HCT116 (cell line): ENCODE measurements at regions not wholly inside any gene's neighbourhood (a gene's known extent, or its start where the extent isn't known, plus 50 kb on each side); places are given as distances from the start of the nearest gene placed in this dataset.

Experiments
- ATAC-seq: fragments of 200-7000 bp; cut with Tn5 transposase; 2 replicates; pipeline ENCODE4 v1.9.1; 2020; ENCODE audit warnings: mild to moderate bottlenecking, moderate library complexity
- BruUV-seq: library from RNA; stranded (reverse); fragments of 400-500 nt; replicated peaks from 2 replicates; lab custom pipeline; 2021; lab: Mats Ljungman, UMichigan
- CTCF ChIA-PET: fragments of 300-600 bp; sonication (Branson Sonifier 250); formaldehyde crosslinking; loops from one replicate; lab custom pipeline; 2021; ENCODE audit warnings: antibody characterized with exemption; lab: Charles Lee
- POLR2A ChIA-PET: fragments of 300-600, 350-600 bp; sonication (Branson Sonifier 250); formaldehyde crosslinking; loops from one replicate; lab custom pipeline; 2021; ENCODE audit warnings: antibody characterized with exemption; lab: Charles Lee
- RAD21 ChIA-PET, 2 experiments: fragments of 300-600 bp; sonication (Branson Sonifier 250); formaldehyde crosslinking; loops; one replicate each; lab custom pipeline; 2023; ENCODE audit warnings: low total read pairs in 2 of 2; ENCODE audit not compliant: uncharacterized antibody in 2 of 2, unreplicated experiment in 2 of 2, low non-redundant PET in 1 of 2; lab: Charles Lee
- DNase-seq: peaks from one replicate; pipeline ENCODE4 v3.0.0-alpha.2; 2010; ENCODE audit warnings: low read depth, low spot score
- H2AFZ ChIP-seq: fragments of 200-600 bp; shearing (Covaris generic), sonication (generic); 2 replicates; pipeline ENCODE4 v1.6.1; 2017; ENCODE audit warnings: low read depth, mixed run types, mixed read lengths, antibody characterized with exemption, low read length; ENCODE audit not compliant: poor library complexity, severe bottlenecking
- H3K27ac ChIP-seq: 2 replicates; pipeline ENCODE4 v1.5.1; 2012; ENCODE audit warnings: low read depth, low read length
- H3K27me3 ChIP-seq: fragments of 200-600 bp; sonication (generic); 2 replicates; pipeline ENCODE4 v1.6.1; 2016; ENCODE audit warnings: mixed run types, low read length, mixed read lengths; ENCODE audit not compliant: insufficient read depth
- H3K36me3 ChIP-seq, 2 experiments: fragments of 200-500 bp in 1 of 2; fragments of 200-600 bp in 1 of 2; sonication (Bioruptor generic) in 1 of 2; sonication (generic) in 1 of 2; 2 replicates each; pipeline versions ENCODE4 v1.5.1 to v1.6.1; 2014 to 2016; ENCODE audit warnings: low read length in 2 of 2, inconsistent platforms in 1 of 2, mixed read lengths in 1 of 2, mixed run types in 1 of 2; ENCODE audit not compliant: insufficient read depth in 2 of 2, control insufficient read depth in 1 of 2
- H3K4me1 ChIP-seq, 2 experiments: fragments of 200-600 bp in 1 of 2; sonication (generic) in 1 of 2; 2 replicates each; pipeline versions ENCODE4 v1.5.1 to v1.6.1; 2012 to 2017; ENCODE audit warnings: low read length in 2 of 2, inconsistent platforms in 1 of 2, mild to moderate bottlenecking in 1 of 2, mixed read lengths in 1 of 2, mixed run types in 1 of 2, moderate library complexity in 1 of 2; ENCODE audit not compliant: insufficient read depth in 2 of 2, control insufficient read depth in 1 of 2
- H3K4me2 ChIP-seq: fragments of 200-600 bp; sonication (generic); 2 replicates; pipeline ENCODE4 v1.6.1; 2017; ENCODE audit warnings: mixed run types, low read length, mixed read lengths
- H3K4me3 ChIP-seq, 2 experiments: fragments of 200-600 bp in 1 of 2; sonication (generic) in 1 of 2; replicated peaks in 1 of 2; 2 replicates each; pipeline ENCODE4 v1.5.1; 2011 to 2016; ENCODE audit warnings: low read length in 2 of 2, control low read depth in 1 of 2, low read depth in 1 of 2, mild to moderate bottlenecking in 1 of 2, mixed read lengths in 1 of 2, mixed run types in 1 of 2
- H3K79me2 ChIP-seq: fragments of 200-600 bp; sonication (generic); 2 replicates; pipeline ENCODE4 v1.6.1; 2017; ENCODE audit warnings: mild to moderate bottlenecking, mixed run types, low read length, moderate library complexity, mixed read lengths; ENCODE audit not compliant: insufficient read depth
- H3K9ac ChIP-seq: fragments of 200-600 bp; sonication (generic); 2 replicates; pipeline ENCODE4 v1.6.1; 2016; ENCODE audit warnings: low read length, mixed read lengths
- H3K9me2 ChIP-seq: fragments of 200-600 bp; sonication (generic), shearing (Covaris generic); 2 replicates; pipeline ENCODE4 v1.6.1; 2017; ENCODE audit warnings: mixed run types, mild to moderate bottlenecking, moderate library complexity; ENCODE audit not compliant: insufficient read depth
- H3K9me3 ChIP-seq, 2 experiments: fragments of 200-500 bp in 1 of 2; fragments of 200-600 bp in 1 of 2; sonication (Bioruptor generic) in 1 of 2; sonication (generic) in 1 of 2; 2 replicates each; pipeline ENCODE4 v1.6.1; 2014 to 2017; ENCODE audit warnings: low read length in 2 of 2, mixed read lengths in 2 of 2, inconsistent platforms in 1 of 2, low read depth in 1 of 2, mild to moderate bottlenecking in 1 of 2, mixed run types in 1 of 2, moderate library complexity in 1 of 2; ENCODE audit not compliant: control insufficient read depth in 1 of 2, insufficient read depth in 1 of 2
- H4K20me1 ChIP-seq: fragments of 200-600 bp; sonication (generic), shearing (Covaris generic); 2 replicates; pipeline ENCODE4 v1.6.1; 2017; ENCODE audit warnings: mixed run types, mild to moderate bottlenecking, moderate library complexity; ENCODE audit not compliant: insufficient read depth
- CBX3 ChIP-seq: IDR thresholded peaks from 2 replicates; pipeline ENCODE4 v1.6.1; 2012; ENCODE audit warnings: low read depth
- CEBPB ChIP-seq: IDR thresholded peaks from 2 replicates; pipeline ENCODE4 v1.6.1; 2012; ENCODE audit warnings: low read depth
- EGR1 ChIP-seq: IDR thresholded peaks from 2 replicates; pipeline ENCODE4 v1.6.1; 2012; ENCODE audit warnings: low read depth
- EZH2 ChIP-seq: fragments of 200-600 bp; sonication (generic); IDR thresholded peaks from 2 replicates; pipeline ENCODE4 v1.6.1; 2017; ENCODE audit warnings: antibody characterized with exemption, mixed run types
- FOSL1 ChIP-seq: IDR thresholded peaks from 2 replicates; pipeline ENCODE4 v1.6.1; 2012; ENCODE audit warnings: low read depth
- JUND ChIP-seq: IDR thresholded peaks from 2 replicates; pipeline ENCODE4 v1.6.1; 2012
- MAX ChIP-seq: IDR thresholded peaks from 2 replicates; pipeline ENCODE4 v1.6.1; 2012
- POLR2A ChIP-seq: IDR thresholded peaks from 2 replicates; pipeline ENCODE4 v1.7.0; 2011; ENCODE audit warnings: borderline replicate concordance; ENCODE audit not compliant: insufficient read depth, insufficient read length; ENCODE audit errors: extremely low read depth
- RAD21 ChIP-seq: IDR thresholded peaks from 2 replicates; pipeline ENCODE4 v1.6.1; 2012; ENCODE audit warnings: low read depth, mild to moderate bottlenecking
- REST ChIP-seq: IDR thresholded peaks from 2 replicates; pipeline ENCODE4 v1.6.1; 2012; ENCODE audit warnings: low read depth
- SP1 ChIP-seq: IDR thresholded peaks from 2 replicates; pipeline ENCODE4 v1.6.1; 2012; ENCODE audit warnings: low read depth
- YY1 ChIP-seq: IDR thresholded peaks from 2 replicates; pipeline ENCODE4 v1.6.1; 2011; ENCODE audit warnings: low read length, low read depth, moderate library complexity, mild to moderate bottlenecking; ENCODE audit not compliant: insufficient replicate concordance; ENCODE audit errors: extremely low read depth
- ZFX ChIP-seq: fragments of 450-650 bp; IDR thresholded peaks from 2 replicates; pipeline ENCODE4 v1.6.1; 2017
- ZNF274 ChIP-seq: fragments of 200-500 bp; sonication (Bioruptor generic); IDR thresholded peaks from 2 replicates; pipeline ENCODE4 v1.6.1; 2014; ENCODE audit warnings: mild to moderate bottlenecking, low read depth, low read length, inconsistent platforms
- intact Hi-C: fragments of 100-400 bp; cut with micrococcal nuclease; formaldehyde crosslinking; loops from 2 replicates; pipeline ENCODE4 v1.10.0; 2022
- TF ChIP-seq, protein P1 (sequence below): IDR thresholded peaks from 2 replicates; pipeline ENCODE4 v1.6.1; 2011; ENCODE audit warnings: mild to moderate bottlenecking, low read length, moderate library complexity; ENCODE audit not compliant: insufficient replicate concordance; ENCODE audit errors: extremely low read depth
- TF ChIP-seq, protein P2 (sequence below), 3 experiments: fragments of 200-600 bp in 1 of 3; sonication (generic) in 1 of 3; IDR thresholded peaks in 2 of 3; conservative IDR thresholded peaks in 1 of 3; 2 replicates each; pipeline ENCODE4 v1.5.1; 2012 to 2017; ENCODE audit warnings: low read depth in 2 of 3, low read length in 2 of 3, antibody characterized with exemption in 1 of 3, borderline replicate concordance in 1 of 3, control low read depth in 1 of 3, mild to moderate bottlenecking in 1 of 3, mixed read lengths in 1 of 3, mixed run types in 1 of 3, moderate library complexity in 1 of 3; ENCODE audit not compliant: insufficient read depth in 1 of 3

- TF ChIP-seq MAX: no peak
- TF ChIP-seq, all 23 proteins: peak for 0
These were observed 470.2 kb downstream of the BTG1 start (continued) for GRCh38 chr12:91675401-91675800.

DNA sequence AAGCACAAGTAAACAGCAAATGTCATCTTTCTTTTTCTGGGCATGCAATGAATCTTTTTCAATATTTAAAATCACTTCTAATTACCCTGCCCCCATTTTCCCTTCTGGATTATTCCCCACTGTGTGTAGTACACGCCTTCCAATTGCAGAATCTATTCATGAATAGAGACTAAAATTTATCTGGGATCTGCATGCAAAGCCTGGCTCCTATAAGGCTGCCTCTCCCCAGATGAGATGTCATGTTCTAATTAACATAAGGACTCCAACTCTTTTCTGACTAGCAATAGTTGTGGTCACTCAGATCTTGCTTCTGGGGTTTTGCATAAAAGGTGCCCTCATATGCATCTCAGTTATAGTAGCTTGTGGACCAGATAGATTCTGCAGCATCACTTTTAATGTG is 473.5 kb downstream of the BTG1 start:
- RAD21 ChIA-PET: no interaction called here

More for the DNA sequence above, 473.5 kb downstream of the BTG1 start:
- Histone ChIP-seq H3K27ac (no peak overlapping the region), H3K9me2 (no peaks in the 10 kb centered on the region), H4K20me1 (no peaks in the 10 kb centered on the region), H3K9me3 (no peaks in the 10 kb centered on the region), H3K27me3 (no peaks in the 10 kb centered on the region), H3K4me3 (no peak overlapping the region), H3K4me1 (no peaks in the 10 kb centered on the region), H3K9ac (no peak overlapping the region), H3K4me2 (no peak overlapping the region), H3K36me3 (no peaks in the 10 kb centered on the region), H2AFZ (no peak overlapping the region), H3K79me2 (no peaks in the 10 kb centered on the region)
- ChIA-PET POLR2A (no interaction called here), CTCF (no interaction called here)
- ATAC-seq (no peak), DNase-seq (no peak)
- TF ChIP-seq ZFX: no peak
- TF ChIP-seq, protein P1, sequence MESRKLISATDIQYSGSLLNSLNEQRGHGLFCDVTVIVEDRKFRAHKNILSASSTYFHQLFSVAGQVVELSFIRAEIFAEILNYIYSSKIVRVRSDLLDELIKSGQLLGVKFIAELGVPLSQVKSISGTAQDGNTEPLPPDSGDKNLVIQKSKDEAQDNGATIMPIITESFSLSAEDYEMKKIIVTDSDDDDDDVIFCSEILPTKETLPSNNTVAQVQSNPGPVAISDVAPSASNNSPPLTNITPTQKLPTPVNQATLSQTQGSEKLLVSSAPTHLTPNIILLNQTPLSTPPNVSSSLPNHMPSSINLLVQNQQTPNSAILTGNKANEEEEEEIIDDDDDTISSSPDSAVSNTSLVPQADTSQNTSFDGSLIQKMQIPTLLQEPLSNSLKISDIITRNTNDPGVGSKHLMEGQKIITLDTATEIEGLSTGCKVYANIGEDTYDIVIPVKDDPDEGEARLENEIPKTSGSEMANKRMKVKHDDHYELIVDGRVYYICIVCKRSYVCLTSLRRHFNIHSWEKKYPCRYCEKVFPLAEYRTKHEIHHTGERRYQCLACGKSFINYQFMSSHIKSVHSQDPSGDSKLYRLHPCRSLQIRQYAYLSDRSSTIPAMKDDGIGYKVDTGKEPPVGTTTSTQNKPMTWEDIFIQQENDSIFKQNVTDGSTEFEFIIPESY: no peak
- no peak for TF ChIP-seq CBX3
- no peak for TF ChIP-seq JUND
- TF ChIP-seq EZH2: no peak
- no peak for TF ChIP-seq EGR1
- no peak for TF ChIP-seq SP1
- TF ChIP-seq POLR2A: no peak
- TF ChIP-seq CEBPB: no peak
- no peak for TF ChIP-seq RAD21
- no peak for TF ChIP-seq YY1
- TF ChIP-seq, protein P2, sequence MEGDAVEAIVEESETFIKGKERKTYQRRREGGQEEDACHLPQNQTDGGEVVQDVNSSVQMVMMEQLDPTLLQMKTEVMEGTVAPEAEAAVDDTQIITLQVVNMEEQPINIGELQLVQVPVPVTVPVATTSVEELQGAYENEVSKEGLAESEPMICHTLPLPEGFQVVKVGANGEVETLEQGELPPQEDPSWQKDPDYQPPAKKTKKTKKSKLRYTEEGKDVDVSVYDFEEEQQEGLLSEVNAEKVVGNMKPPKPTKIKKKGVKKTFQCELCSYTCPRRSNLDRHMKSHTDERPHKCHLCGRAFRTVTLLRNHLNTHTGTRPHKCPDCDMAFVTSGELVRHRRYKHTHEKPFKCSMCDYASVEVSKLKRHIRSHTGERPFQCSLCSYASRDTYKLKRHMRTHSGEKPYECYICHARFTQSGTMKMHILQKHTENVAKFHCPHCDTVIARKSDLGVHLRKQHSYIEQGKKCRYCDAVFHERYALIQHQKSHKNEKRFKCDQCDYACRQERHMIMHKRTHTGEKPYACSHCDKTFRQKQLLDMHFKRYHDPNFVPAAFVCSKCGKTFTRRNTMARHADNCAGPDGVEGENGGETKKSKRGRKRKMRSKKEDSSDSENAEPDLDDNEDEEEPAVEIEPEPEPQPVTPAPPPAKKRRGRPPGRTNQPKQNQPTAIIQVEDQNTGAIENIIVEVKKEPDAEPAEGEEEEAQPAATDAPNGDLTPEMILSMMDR (IDR thresholded peaks at IDR 0.05 in 2 of 3, conservative IDR thresholded peaks at IDR 0.05 in 1 of 3; ENCODE audit: borderline replicate concordance in 1 of 3, insufficient read depth in 1 of 3, low read depth in 2 of 3, low read length in 2 of 3): no peak
- no peak for TF ChIP-seq REST
- no peak for TF ChIP-seq FOSL1
- no peak for TF ChIP-seq ZNF274
- no TSS peak for BruUV-seq
- intact Hi-C loops: no loop called here
